DMS53 treated with DMSO at 0.1 percent for 48 hours (cell line): ENCODE measurements at regions not wholly inside any gene's neighbourhood (a gene's known extent, or its start where the extent isn't known, plus 50 kb on each side); places are given as distances from the start of the nearest gene placed in this dataset.

ENCODE experiments used
- DNase-seq: peaks from one replicate; lab custom pipeline; 2025; ENCODE audit not compliant: unreplicated experiment; lab: John Stamatoyannopoulos, UW

GRCh38 chr10:16348891-16349290 lies 87.9 kb upstream of the PTER start:
- no peak for DNase-seq

- no peak for DNase-seq
Observed at GRCh38 chr10:16352146-16352545, 84.7 kb upstream of the PTER start.

GRCh38 chr10:16360001-16360400 lies 76.8 kb upstream of the PTER start:
- no peak for DNase-seq

- no peak for DNase-seq
Observed at GRCh38 chr10:16360425-16360824, 76.4 kb upstream of the PTER start.

- no peak for DNase-seq
Observed at GRCh38 chr10:16361086-16361485, 75.7 kb upstream of the PTER start.

GRCh38 chr10:16363741-16364140 lies 73.1 kb upstream of the PTER start:
- no peak for DNase-seq

- no peak for DNase-seq
Observed at GRCh38 chr10:16367621-16368292, 69.1 kb upstream of the PTER start.

GRCh38 chr10:16381083-16381482 lies 55.7 kb upstream of the PTER start:
- DNase-seq = peak; percentile 98

GRCh38 chr10:16384021-16384420 lies 52.8 kb upstream of the PTER start:
- no peak for DNase-seq

GRCh38 chr10:16386855-16387254 lies 50.0 kb upstream of the PTER start:
- no peak for DNase-seq
